ENCODE measurements at regions not wholly inside any gene's neighbourhood (a gene's known extent, or its start where the extent isn't known, plus 50 kb on each side); places are given as distances from the start of the nearest gene placed in this dataset.

GRCh38 chr5:167140548-167141291 is 1150.7 kb upstream of the WWC1 start:
- DNase-seq (no peak), ATAC-seq (no peak)
- peaks cover 0 to 24% (median 15%) of the 10 kb centered on the region in 9 donors for H3K9me3 Mint-ChIP-seq
- no peak overlapping the region for H3K4me3 Mint-ChIP-seq
- no peaks in the 10 kb centered on the region for H3K27me3 Mint-ChIP-seq
- POLR2A ChIA-PET = no interaction called here
- no peaks in the 10 kb centered on the region for H3K4me1 Mint-ChIP-seq
- peaks cover 0 to 4% (median 0%) of the 10 kb centered on the region in 3 donors for H3K36me3 Mint-ChIP-seq
- no peak overlapping the region for H3K27ac Mint-ChIP-seq

GRCh38 chr5:167143716-167144115 is 1147.7 kb upstream of the WWC1 start:
- peaks cover 0 to 23% (median 4%) of the 10 kb centered on the region in 9 donors for H3K9me3 Mint-ChIP-seq
- POLR2A ChIA-PET = no interaction called here
- H3K4me1 Mint-ChIP-seq = no peaks in the 10 kb centered on the region
- no peak for DNase-seq
- no peaks in the 10 kb centered on the region for H3K27me3 Mint-ChIP-seq
- ATAC-seq = no peak
- no peaks in the 10 kb centered on the region for H3K36me3 Mint-ChIP-seq
- no peak overlapping the region for H3K27ac Mint-ChIP-seq
- no peak overlapping the region for H3K4me3 Mint-ChIP-seq

DNA sequence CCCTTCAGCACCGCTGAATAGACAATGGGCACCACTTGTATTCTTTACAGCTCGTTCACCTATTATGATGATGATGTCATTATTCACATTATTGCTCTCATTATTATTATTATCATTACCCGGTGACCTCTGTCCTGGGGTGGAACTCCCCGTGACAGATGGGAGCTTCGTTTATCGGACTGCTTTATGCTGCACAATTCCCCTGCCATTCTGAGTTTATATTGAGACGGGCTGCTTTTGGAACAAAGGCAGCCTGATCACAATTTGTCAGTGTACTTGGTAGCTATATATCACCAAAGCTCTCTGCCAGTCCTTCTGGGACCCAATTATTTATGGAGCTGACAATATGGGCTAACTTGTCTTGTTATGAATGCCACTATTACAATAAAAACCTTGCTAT is 1145.6 kb upstream of the WWC1 start:
- POLR2A ChIA-PET = no interaction called here
- Mint-ChIP-seq H3K27me3 (no peaks in the 10 kb centered on the region), H3K36me3 (no peaks in the 10 kb centered on the region), H3K9me3 (peaks cover 0 to 23% (median 3%) of the 10 kb centered on the region in 9 donors), H3K4me3 (no peak overlapping the region), H3K4me1 (no peaks in the 10 kb centered on the region), H3K27ac (no peak overlapping the region)
- ATAC-seq = no peak
- no peak for DNase-seq

GRCh38 chr5:167147879-167148278 is 1143.6 kb upstream of the WWC1 start:
- POLR2A ChIA-PET = no interaction called here
- no peak overlapping the region for H3K4me3 Mint-ChIP-seq
- no peak for ATAC-seq
- no peaks in the 10 kb centered on the region for H3K4me1 Mint-ChIP-seq
- DNase-seq = no peak
- H3K27ac Mint-ChIP-seq = no peak overlapping the region
- H3K36me3 Mint-ChIP-seq = no peaks in the 10 kb centered on the region
- no peaks in the 10 kb centered on the region for H3K27me3 Mint-ChIP-seq
- H3K9me3 Mint-ChIP-seq = peaks cover 0 to 23% (median 4%) of the 10 kb centered on the region in 9 donors

DNA sequence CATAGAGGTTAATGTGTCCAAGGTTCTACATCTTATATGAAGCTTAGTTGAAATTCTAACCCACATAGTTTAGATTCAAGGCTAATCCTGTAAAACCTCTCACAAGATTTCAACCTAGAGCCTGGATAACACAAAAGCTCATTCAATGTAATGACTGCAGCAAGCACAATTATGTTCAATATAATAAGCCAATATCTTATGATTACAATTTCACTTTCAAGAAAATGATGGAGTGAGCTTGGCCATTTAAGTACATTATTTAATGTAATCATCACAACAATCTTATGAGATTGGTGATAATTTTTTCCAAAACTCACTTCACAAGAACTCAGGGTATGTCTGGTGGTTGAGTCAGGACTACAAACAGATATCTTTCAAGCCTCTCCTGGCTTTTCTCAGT is 1140.8 kb upstream of the WWC1 start:
- no peak overlapping the region for H3K27ac Mint-ChIP-seq
- peaks cover 0 to 1% (median 0%) of the 10 kb centered on the region in 5 donors for H3K27me3 Mint-ChIP-seq
- ATAC-seq (no peak), DNase-seq (no peak)
- H3K4me3 Mint-ChIP-seq = no peak overlapping the region
- H3K4me1 Mint-ChIP-seq = no peaks in the 10 kb centered on the region
- POLR2A ChIA-PET = no interaction called here
- H3K9me3 Mint-ChIP-seq = peaks cover 0 to 11% (median 4%) of the 10 kb centered on the region in 9 donors
- H3K36me3 Mint-ChIP-seq = no peaks in the 10 kb centered on the region

DNA sequence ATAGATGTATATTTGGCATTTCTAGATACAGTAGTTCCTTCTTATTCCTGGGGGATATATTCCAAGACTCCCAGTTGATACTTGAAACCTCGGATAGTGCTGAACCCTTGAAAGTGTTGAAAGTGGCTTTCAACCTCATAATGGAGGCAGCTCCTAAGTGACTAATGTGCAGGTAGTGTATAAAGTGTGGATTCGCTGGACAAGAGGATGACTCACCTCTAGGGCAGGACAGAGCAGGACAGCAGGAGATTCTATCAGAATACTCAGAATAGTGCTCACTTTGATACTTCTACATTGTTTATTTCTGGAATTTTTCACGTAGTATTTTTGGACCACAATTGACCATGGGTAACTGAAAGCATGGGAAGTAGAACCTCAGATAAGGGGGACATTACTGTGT is 1138.9 kb upstream of the WWC1 start:
- no peak overlapping the region for H3K4me3 Mint-ChIP-seq
- no peak overlapping the region for H3K27ac Mint-ChIP-seq
- H3K9me3 Mint-ChIP-seq = peaks cover 0 to 5% (median 0%) of the 10 kb centered on the region in 9 donors

DNA sequence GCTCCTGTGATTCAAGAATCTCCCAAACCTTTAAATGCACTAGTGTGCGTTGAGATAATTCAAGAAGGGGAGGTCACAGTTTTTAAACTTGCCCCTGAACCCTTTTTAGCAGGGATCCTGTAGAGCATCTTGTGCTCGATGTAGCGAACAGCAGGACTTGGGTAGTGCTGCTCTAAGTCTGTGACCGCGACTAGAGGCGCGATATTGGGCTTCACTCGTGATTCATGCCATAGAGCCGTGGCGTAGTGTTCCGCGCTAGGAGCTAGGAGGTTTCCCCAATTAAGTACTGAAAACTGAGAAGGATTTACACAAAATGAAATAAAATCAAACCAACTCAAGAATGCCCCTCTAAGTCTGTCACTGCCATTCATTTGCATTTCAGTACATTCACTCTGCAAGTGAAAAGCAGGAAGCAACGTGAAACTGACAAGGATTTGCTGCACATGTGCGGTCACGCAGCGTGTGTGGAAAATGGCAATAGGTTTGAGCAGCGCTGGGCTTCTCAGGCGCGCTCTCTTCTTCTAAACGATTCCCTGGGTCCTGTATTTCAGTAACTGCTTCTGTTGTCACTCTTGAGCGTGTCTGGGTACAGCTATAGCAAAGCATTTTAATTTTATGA is 1135.9 kb upstream of the WWC1 start:
- DNase-seq = no peak
- H3K4me3 Mint-ChIP-seq = no peak overlapping the region
- H3K36me3 Mint-ChIP-seq = no peaks in the 10 kb centered on the region
- POLR2A ChIA-PET = no interaction called here
- H3K27me3 Mint-ChIP-seq = peaks cover 0 to 1% (median 0%) of the 10 kb centered on the region in 5 donors
- no peak for ATAC-seq
- peaks cover 0 to 12% (median 3%) of the 10 kb centered on the region in 9 donors for H3K9me3 Mint-ChIP-seq
- H3K4me1 Mint-ChIP-seq = no peaks in the 10 kb centered on the region
- H3K27ac Mint-ChIP-seq = no peak overlapping the region

More for the DNA sequence above, 1138.9 kb upstream of the WWC1 start:
- no peaks in the 10 kb centered on the region for H3K4me1 Mint-ChIP-seq
- POLR2A ChIA-PET = no interaction called here
- ATAC-seq (no peak), DNase-seq (no peak)
- H3K36me3 Mint-ChIP-seq = no peaks in the 10 kb centered on the region
- H3K27me3 Mint-ChIP-seq = peaks cover 0 to 1% (median 0%) of the 10 kb centered on the region in 5 donors

- no peaks in the 10 kb centered on the region for H3K36me3 Mint-ChIP-seq
- POLR2A ChIA-PET = no interaction called here
- H3K27me3 Mint-ChIP-seq = peaks cover 0 to 1% (median 0%) of the 10 kb centered on the region in 5 donors
- H3K9me3 Mint-ChIP-seq = peaks cover 0 to 12% (median 3%) of the 10 kb centered on the region in 9 donors
- no peak overlapping the region for H3K4me3 Mint-ChIP-seq
- DNase-seq (no peak), ATAC-seq (no peak)
- no peaks in the 10 kb centered on the region for H3K4me1 Mint-ChIP-seq
- no peak overlapping the region for H3K27ac Mint-ChIP-seq
Measured at GRCh38 chr5:167156446-167156845, 1135.0 kb upstream of the WWC1 start.

GRCh38 chr5:167158588-167158987 is 1132.9 kb upstream of the WWC1 start:
- no peaks in the 10 kb centered on the region for H3K4me1 Mint-ChIP-seq
- POLR2A ChIA-PET = no interaction called here

GRCh38 chr5:167160388-167160787 is 1131.1 kb upstream of the WWC1 start:
- DNase-seq = no peak
- Mint-ChIP-seq H3K9me3 (peaks cover 0 to 13% (median 2%) of the 10 kb centered on the region in 9 donors), H3K4me3 (no peak overlapping the region), H3K4me1 (no peaks in the 10 kb centered on the region), H3K36me3 (no peaks in the 10 kb centered on the region), H3K27ac (no peak overlapping the region), H3K27me3 (no peaks in the 10 kb centered on the region)
- POLR2A ChIA-PET = no interaction called here
- no peak for ATAC-seq

More at GRCh38 chr5:167158588-167158987, 1132.9 kb upstream of the WWC1 start:
- no peak for DNase-seq
- Mint-ChIP-seq H3K4me3 (no peak overlapping the region), H3K27me3 (no peaks in the 10 kb centered on the region), H3K27ac (no peak overlapping the region), H3K36me3 (no peaks in the 10 kb centered on the region), H3K9me3 (peaks cover 0 to 13% (median 2%) of the 10 kb centered on the region in 9 donors)
- ATAC-seq = no peak

DNA sequence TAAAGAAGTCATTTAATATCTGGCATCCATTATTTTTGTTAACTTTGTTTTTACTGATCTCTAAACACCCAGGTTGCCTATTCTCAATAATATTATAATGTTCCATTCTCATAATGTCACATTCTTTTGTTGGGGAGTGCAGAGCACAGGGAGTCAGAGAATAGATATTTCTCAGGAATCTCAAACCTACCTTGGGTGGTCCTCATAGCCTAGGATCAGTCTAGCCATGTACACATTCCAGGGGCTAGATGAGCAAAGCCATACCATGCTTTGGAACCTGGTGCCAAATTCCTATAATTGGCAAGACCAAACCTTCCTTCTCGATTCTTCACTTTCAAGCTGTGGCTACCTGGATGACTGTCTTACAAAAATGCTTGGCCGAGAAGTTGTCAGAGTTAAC is 1124.7 kb upstream of the WWC1 start:
- H3K4me3 Mint-ChIP-seq = no peak overlapping the region
- no peaks in the 10 kb centered on the region for H3K4me1 Mint-ChIP-seq
- no peak overlapping the region for H3K27ac Mint-ChIP-seq
- H3K9me3 Mint-ChIP-seq = peaks cover 0 to 22% (median 3%) of the 10 kb centered on the region in 9 donors
- ATAC-seq (no peak), DNase-seq (no peak)
- H3K36me3 Mint-ChIP-seq = no peaks in the 10 kb centered on the region
- H3K27me3 Mint-ChIP-seq = no peaks in the 10 kb centered on the region
- POLR2A ChIA-PET = no interaction called here

DNA sequence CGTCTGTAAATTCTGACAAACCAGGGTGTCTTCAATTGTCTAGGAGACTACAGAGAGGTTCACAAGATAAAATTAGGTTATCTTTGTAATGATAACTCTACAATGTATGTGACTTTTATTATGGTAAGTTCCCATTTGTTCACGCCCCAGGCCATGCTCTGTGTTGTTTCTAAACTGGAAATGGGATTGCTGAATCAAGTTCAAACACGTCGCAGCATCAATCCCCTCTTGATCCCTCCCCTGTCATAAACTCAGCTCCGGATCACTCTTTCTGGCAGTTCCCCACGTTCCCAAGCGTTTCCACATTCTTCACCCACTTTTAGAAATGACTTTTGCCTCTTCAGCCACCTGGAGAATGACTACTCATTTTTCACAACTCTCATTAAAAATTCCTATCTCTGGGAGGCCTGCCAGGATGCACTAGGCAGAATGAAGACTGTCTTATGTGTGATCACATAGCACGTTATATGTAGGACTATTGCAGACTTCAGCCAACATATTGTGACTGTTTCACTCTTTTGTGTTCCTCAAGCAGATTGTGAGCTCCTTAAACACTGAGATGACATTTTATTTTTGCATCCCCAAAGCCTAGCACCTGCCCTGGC is 1124.2 kb upstream of the WWC1 start:
- POLR2A ChIA-PET = no interaction called here
- no peaks in the 10 kb centered on the region for H3K4me1 Mint-ChIP-seq
- ATAC-seq (no peak), DNase-seq (no peak)
- no peaks in the 10 kb centered on the region for H3K27me3 Mint-ChIP-seq
- H3K4me3 Mint-ChIP-seq = no peak overlapping the region
- H3K27ac Mint-ChIP-seq = no peak overlapping the region
- peaks cover 0 to 25% (median 3%) of the 10 kb centered on the region in 9 donors for H3K9me3 Mint-ChIP-seq
- no peaks in the 10 kb centered on the region for H3K36me3 Mint-ChIP-seq

DNA sequence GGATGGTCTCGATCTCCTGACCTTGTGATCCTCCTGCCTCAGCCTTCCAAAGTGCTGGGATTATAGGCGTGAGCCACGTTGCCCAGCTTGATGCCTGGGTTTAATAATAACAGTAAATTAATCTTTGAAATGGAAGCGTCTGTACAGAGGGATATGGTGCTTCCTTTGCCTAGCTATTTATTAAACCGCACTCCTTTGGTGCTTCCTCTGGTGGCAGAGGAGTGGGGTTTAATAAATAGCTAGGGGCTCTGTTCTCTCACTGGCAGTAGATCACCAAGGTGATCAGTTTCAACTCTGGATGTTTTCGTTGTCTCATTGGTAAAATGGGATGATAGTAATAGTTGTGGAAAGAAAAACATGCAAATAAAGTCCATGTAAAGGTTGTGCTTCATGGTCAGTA is 1122.5 kb upstream of the WWC1 start:
- no peak for ATAC-seq

More for the DNA sequence above, 1122.5 kb upstream of the WWC1 start:
- POLR2A ChIA-PET = no interaction called here
- no peak for DNase-seq
- Mint-ChIP-seq H3K36me3 (no peaks in the 10 kb centered on the region), H3K9me3 (peaks cover 0 to 30% (median 5%) of the 10 kb centered on the region in 9 donors), H3K27me3 (no peaks in the 10 kb centered on the region), H3K27ac (no peak overlapping the region), H3K4me3 (no peak overlapping the region), H3K4me1 (no peaks in the 10 kb centered on the region)
